HepG2 (cell line): ENCODE measurements at regions not wholly inside any gene's neighbourhood (a gene's known extent, or its start where the extent isn't known, plus 50 kb on each side); places are given as distances from the start of the nearest gene placed in this dataset.

Experiments used
- ATAC-seq: fragments of 200-7000 bp; cut with Tn5 transposase; 3 replicates; pipeline ENCODE4 v1.9.1; 2020; ENCODE audit warnings: mild to moderate bottlenecking, moderate library complexity
- BruUV-seq: library from RNA; stranded (reverse); fragments of 400-500 nt; replicated peaks from 2 replicates; lab custom pipeline; 2021; lab: Mats Ljungman, UMichigan
- CTCF ChIA-PET: fragments of 300-600 bp; formaldehyde crosslinking; extraction: SDS; loops from one replicate; lab custom pipeline; 2021; ENCODE audit warnings: low total read pairs, inconsistent platforms, low intra/inter-chr PET ratio; lab: Yijun Ruan, JAX
- POLR2A ChIA-PET: fragments of 350-600 bp; sonication (Branson Sonifier 250); formaldehyde crosslinking; loops from one replicate; lab custom pipeline; 2020; ENCODE audit warnings: antibody characterized with exemption, inconsistent platforms; lab: Yijun Ruan, JAX
- DNase-seq: peaks from one replicate; pipeline ENCODE4 v3.0.0-alpha.2; 2015; ENCODE audit warnings: low spot score
- FAIRE-seq: peaks from 3 replicates; lab custom pipeline; 2011; peaks lifted over from hg19 to GRCh38; lab: Jason Lieb, UNC
- H2AFZ ChIP-seq: one replicate; pipeline ENCODE4 v1.6.1; 2011; ENCODE audit warnings: low read length, inconsistent platforms
- H3K27ac ChIP-seq: fragments of 300-600 bp; 3 replicates; pipeline ENCODE4 v1.8.0; 2011; ENCODE audit warnings: mixed run types, mild to moderate bottlenecking, mixed read lengths, low read length, inconsistent platforms; ENCODE audit not compliant: insufficient read depth; ENCODE audit errors: extremely low read length
- H3K27me3 ChIP-seq, 2 experiments: fragments of 200-600 bp in 1 of 2; 2 replicates in 1 of 2; 3 replicates in 1 of 2; pipeline versions ENCODE4 v1.6.0 to v1.8.0; 2011; ENCODE audit warnings: low read length in 2 of 2, mild to moderate bottlenecking in 2 of 2, moderate library complexity in 2 of 2, inconsistent platforms in 1 of 2; ENCODE audit not compliant: insufficient read depth in 2 of 2, control insufficient read depth in 1 of 2
- H3K36me3 ChIP-seq, 2 experiments: fragments of 200-600 bp in 1 of 2; replicated peaks in 1 of 2; 2 replicates in 1 of 2; 3 replicates in 1 of 2; pipeline versions ENCODE4 v1.5.1 to v1.8.0; 2011; ENCODE audit warnings: low read length in 2 of 2, inconsistent platforms in 1 of 2; ENCODE audit not compliant: insufficient read depth in 2 of 2, control insufficient read depth in 1 of 2
- H3K4me1 ChIP-seq: 2 replicates; pipeline ENCODE4 v1.5.1; 2012; ENCODE audit warnings: low read length, inconsistent platforms; ENCODE audit not compliant: insufficient read depth
- H3K4me2 ChIP-seq: 2 replicates; pipeline ENCODE4 v1.6.0; 2011; ENCODE audit warnings: low read depth, low read length, inconsistent platforms
- H3K4me3 ChIP-seq, 3 experiments: fragments of 200-600 bp in 1 of 3; sonication (generic), shearing (Covaris generic) in 1 of 3; replicated peaks in 1 of 3; 2 replicates each; pipeline ENCODE4 v1.5.1; 2011 to 2016; ENCODE audit warnings: low read length in 3 of 3, inconsistent platforms in 2 of 3, low read depth in 2 of 3, mild to moderate bottlenecking in 2 of 3, control low read depth in 1 of 3, mixed read lengths in 1 of 3; ENCODE audit not compliant: insufficient read depth in 1 of 3
- H3K79me2 ChIP-seq: one replicate; pipeline ENCODE4 v1.6.1; 2011; ENCODE audit warnings: low read length, inconsistent platforms; ENCODE audit not compliant: insufficient read depth
- H3K9ac ChIP-seq: 2 replicates; pipeline ENCODE4 v1.6.0; 2011; ENCODE audit warnings: mild to moderate bottlenecking, low read depth, low read length, inconsistent platforms; ENCODE audit not compliant: insufficient read depth
- H3K9me3 ChIP-seq: 2 replicates; pipeline ENCODE4 v1.5.1; 2012; ENCODE audit warnings: mild to moderate bottlenecking, low read length
- H4K20me1 ChIP-seq: 2 replicates; pipeline ENCODE4 v1.6.0; 2011; ENCODE audit warnings: inconsistent platforms, mild to moderate bottlenecking, low read length, moderate library complexity; ENCODE audit not compliant: insufficient read depth
- CHD2 ChIP-seq: IDR thresholded peaks from 2 replicates; pipeline ENCODE4 v1.6.1; 2011; ENCODE audit warnings: low read depth, low read length, improper control_type of control experiment
- CREB1 ChIP-seq, 2 experiments: fragments of 450-650 bp in 1 of 2; IDR thresholded peaks; 2 replicates each; pipeline ENCODE4 v1.6.1; 2016 to 2017; ENCODE audit warnings: control low read depth in 1 of 2, mild to moderate bottlenecking in 1 of 2, missing compliant biosample characterization in 1 of 2, missing genetic modification characterization in 1 of 2
- ERF ChIP-seq: IDR thresholded peaks from 2 replicates; pipeline ENCODE4 v1.6.1; 2018; ENCODE audit warnings: missing biosample characterization, missing genetic modification reagents
- ESRRA ChIP-seq: sonication (generic); formaldehyde crosslinking; IDR thresholded peaks from 2 replicates; pipeline ENCODE4 v1.5.1; 2020; ENCODE audit warnings: mild to moderate bottlenecking, low read depth, missing genetic modification reagents
- PRDM4 ChIP-seq: sonication (generic); formaldehyde crosslinking; IDR thresholded peaks from 2 replicates; pipeline ENCODE4 v1.9.0; 2021; ENCODE audit warnings: missing genetic modification reagents, borderline replicate concordance
- RFX5 ChIP-seq: IDR thresholded peaks from 2 replicates; pipeline ENCODE4 v1.6.1; 2011; ENCODE audit warnings: low read depth, low read length, improper control_type of control experiment
- SNAPC4 ChIP-seq: sonication (generic); formaldehyde crosslinking; IDR thresholded peaks from 2 replicates; pipeline ENCODE4 v1.4.0; 2020; ENCODE audit warnings: mild to moderate bottlenecking, missing genetic modification reagents
- TAF1 ChIP-seq: sonication (generic); formaldehyde crosslinking; IDR thresholded peaks from 2 replicates; pipeline ENCODE4 v1.4.0; 2020; ENCODE audit warnings: missing genetic modification reagents
- TFDP1 ChIP-seq: IDR thresholded peaks from 2 replicates; pipeline ENCODE4 v1.6.1; 2016; ENCODE audit warnings: missing compliant biosample characterization, missing genetic modification reagents, borderline replicate concordance
- ZMAT5 ChIP-seq: sonication (generic); formaldehyde crosslinking; IDR thresholded peaks from 2 replicates; pipeline ENCODE4 v1.5.0; 2020; ENCODE audit warnings: mild to moderate bottlenecking, low read depth, missing genetic modification reagents, borderline replicate concordance
- ZNF713 ChIP-seq: sonication (generic); formaldehyde crosslinking; IDR thresholded peaks from 2 replicates; pipeline ENCODE4 v1.4.0; 2020; ENCODE audit warnings: mild to moderate bottlenecking, missing genetic modification reagents
- ZNF740 ChIP-seq: sonication (generic); formaldehyde crosslinking; IDR thresholded peaks from 2 replicates; pipeline ENCODE4 v1.4.0; 2020; ENCODE audit warnings: missing genetic modification reagents
- ZNF75D ChIP-seq: sonication (generic); formaldehyde crosslinking; IDR thresholded peaks from 2 replicates; pipeline ENCODE4 v1.8.1; 2023; ENCODE audit warnings: missing genetic modification reagents, mild to moderate bottlenecking, borderline replicate concordance
- ZNF761 ChIP-seq: sonication (generic); formaldehyde crosslinking; conservative IDR thresholded peaks from 2 replicates; pipeline ENCODE4 v1.4.0; 2020; ENCODE audit warnings: mild to moderate bottlenecking, missing genetic modification reagents
- WGBS: methylation state at CpG from one replicate; pipeline ENCODE4 v1.1.6; 2017; ENCODE audit warnings: low lambda C conversion rate; 5-methylcytosine and 5-hydroxymethylcytosine counted together
- in situ Hi-C: cut with HindIII; loops from 2 replicates; pipeline ENCODE4 v1.10.0; 2017; ENCODE audit warnings: low pct_unique_long_range_greater_than_20kb; ENCODE audit not compliant: extremely low pct_ligation_motif_present
- intact Hi-C: fragments of 100-400 bp; cut with micrococcal nuclease; formaldehyde crosslinking; loops from one replicate; pipeline ENCODE4 v1.10.0; 2022; ENCODE audit not compliant: unreplicated experiment

- Histone ChIP-seq H3K79me2 (no peaks in the 10 kb centered on the region), H3K9me3 (no peaks in the 10 kb centered on the region), H3K27me3 (no peaks in the 10 kb centered on the region), H2AFZ (no peak overlapping the region), H4K20me1 (no peaks in the 10 kb centered on the region), H3K27ac (no peak overlapping the region), H3K9ac (no peak overlapping the region), H3K36me3 (no peaks in the 10 kb centered on the region), H3K4me2 (no peak overlapping the region), H3K4me3 (no peak overlapping the region), H3K4me1 (peaks cover 53% of the 10 kb centered on the region)
- ChIA-PET CTCF (no interaction called here), POLR2A (interaction anchor here (0.8 kb wide), 1 partner anchor 19 kb away, joined by 3 read pairs; no protein-coding TSS in a partner anchor)
- intact Hi-C loops, result no loop called here
- ATAC-seq (no peak), FAIRE-seq (no peak), DNase-seq (no peak)
- TF ChIP-seq ZNF740 (CRISPR knock-in tag) (no peak), CHD2 (no peak), ZNF761 (no peak), CREB1 (IDR thresholded peaks at IDR 0.05) (no peak), CREB1 (CRISPR knock-in tag; IDR thresholded peaks at IDR 0.05) (no peak), ERF (no peak), TFDP1 (CRISPR knock-in tag) (no peak), SNAPC4 (CRISPR knock-in tag) (no peak), ZMAT5 (CRISPR knock-in tag) (no peak), TAF1 (CRISPR knock-in tag) (no peak), ZNF713 (CRISPR knock-in tag) (no peak), ZNF75D (CRISPR knock-in tag) (no peak), RFX5 (no peak), PRDM4 (CRISPR knock-in tag) (no peak), ESRRA (CRISPR knock-in tag) (no peak)
- in situ Hi-C loops, result no loop called here
- no TSS peak for BruUV-seq
- WGBS, result 97% methylated on average over 2 of the region's 2 CpGs
These were observed 73.4 kb downstream of the FGD2 start for GRCh38 chr6:37078814-37079213.
